H1 (cell line): ENCODE measurements at regions not wholly inside any gene's neighbourhood (a gene's known extent, or its start where the extent isn't known, plus 50 kb on each side); places are given as distances from the start of the nearest gene placed in this dataset.

Experiments used
- CHD1 ChIP-seq: IDR thresholded peaks from 2 replicates; pipeline ENCODE4 v1.6.1; 2012; ENCODE audit warnings: low read depth, low read length, improper control_type of control experiment
- HDAC6 ChIP-seq: IDR thresholded peaks from one replicate; pipeline ENCODE4 v1.7.1; 2012; ENCODE audit warnings: low read depth, mild to moderate bottlenecking, inconsistent platforms, low read length, moderate library complexity
- TF ChIP-seq, protein P1 (sequence below): fragments of 300-600 bp; sonication (generic); IDR thresholded peaks from 2 replicates; pipeline ENCODE4 v1.7.1; 2012; ENCODE audit warnings: low read length, moderate library complexity, mild to moderate bottlenecking, inconsistent platforms; ENCODE audit not compliant: insufficient replicate concordance
- TF ChIP-seq, protein P2 (sequence below), 3 experiments: IDR thresholded peaks; 1 replicate in 2 of 3; 2 replicates in 1 of 3; pipeline versions ENCODE4 v1.5.1 to v1.6.1; 2011; ENCODE audit warnings: low read length in 3 of 3, mild to moderate bottlenecking in 3 of 3, inconsistent platforms in 2 of 3, low read depth in 1 of 3, moderate library complexity in 1 of 3; ENCODE audit not compliant: insufficient read depth in 1 of 3; ENCODE audit errors: control extremely low read depth in 1 of 3

DNA sequence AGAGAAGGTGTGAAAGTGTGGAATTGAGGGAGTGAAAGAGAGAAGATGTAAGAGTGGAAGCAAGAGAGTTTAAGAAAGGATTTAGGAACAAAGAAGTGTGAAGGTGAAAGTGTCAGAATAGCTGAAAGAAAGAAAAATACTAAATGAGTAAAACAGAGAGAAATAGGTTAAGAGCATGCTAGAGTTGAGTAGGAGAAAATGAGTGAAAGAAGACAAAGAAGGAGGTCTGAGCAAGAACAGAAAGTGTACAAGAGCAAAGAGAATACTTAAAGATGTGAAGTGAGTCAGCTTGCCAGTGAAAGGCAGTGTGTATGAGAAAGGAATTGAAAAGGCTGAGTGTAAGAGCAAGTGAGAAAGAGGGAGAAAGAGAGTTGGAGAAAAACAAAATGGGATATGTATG lies 348.8 kb upstream of the BCHE start (continued):
- TF ChIP-seq, protein P1, sequence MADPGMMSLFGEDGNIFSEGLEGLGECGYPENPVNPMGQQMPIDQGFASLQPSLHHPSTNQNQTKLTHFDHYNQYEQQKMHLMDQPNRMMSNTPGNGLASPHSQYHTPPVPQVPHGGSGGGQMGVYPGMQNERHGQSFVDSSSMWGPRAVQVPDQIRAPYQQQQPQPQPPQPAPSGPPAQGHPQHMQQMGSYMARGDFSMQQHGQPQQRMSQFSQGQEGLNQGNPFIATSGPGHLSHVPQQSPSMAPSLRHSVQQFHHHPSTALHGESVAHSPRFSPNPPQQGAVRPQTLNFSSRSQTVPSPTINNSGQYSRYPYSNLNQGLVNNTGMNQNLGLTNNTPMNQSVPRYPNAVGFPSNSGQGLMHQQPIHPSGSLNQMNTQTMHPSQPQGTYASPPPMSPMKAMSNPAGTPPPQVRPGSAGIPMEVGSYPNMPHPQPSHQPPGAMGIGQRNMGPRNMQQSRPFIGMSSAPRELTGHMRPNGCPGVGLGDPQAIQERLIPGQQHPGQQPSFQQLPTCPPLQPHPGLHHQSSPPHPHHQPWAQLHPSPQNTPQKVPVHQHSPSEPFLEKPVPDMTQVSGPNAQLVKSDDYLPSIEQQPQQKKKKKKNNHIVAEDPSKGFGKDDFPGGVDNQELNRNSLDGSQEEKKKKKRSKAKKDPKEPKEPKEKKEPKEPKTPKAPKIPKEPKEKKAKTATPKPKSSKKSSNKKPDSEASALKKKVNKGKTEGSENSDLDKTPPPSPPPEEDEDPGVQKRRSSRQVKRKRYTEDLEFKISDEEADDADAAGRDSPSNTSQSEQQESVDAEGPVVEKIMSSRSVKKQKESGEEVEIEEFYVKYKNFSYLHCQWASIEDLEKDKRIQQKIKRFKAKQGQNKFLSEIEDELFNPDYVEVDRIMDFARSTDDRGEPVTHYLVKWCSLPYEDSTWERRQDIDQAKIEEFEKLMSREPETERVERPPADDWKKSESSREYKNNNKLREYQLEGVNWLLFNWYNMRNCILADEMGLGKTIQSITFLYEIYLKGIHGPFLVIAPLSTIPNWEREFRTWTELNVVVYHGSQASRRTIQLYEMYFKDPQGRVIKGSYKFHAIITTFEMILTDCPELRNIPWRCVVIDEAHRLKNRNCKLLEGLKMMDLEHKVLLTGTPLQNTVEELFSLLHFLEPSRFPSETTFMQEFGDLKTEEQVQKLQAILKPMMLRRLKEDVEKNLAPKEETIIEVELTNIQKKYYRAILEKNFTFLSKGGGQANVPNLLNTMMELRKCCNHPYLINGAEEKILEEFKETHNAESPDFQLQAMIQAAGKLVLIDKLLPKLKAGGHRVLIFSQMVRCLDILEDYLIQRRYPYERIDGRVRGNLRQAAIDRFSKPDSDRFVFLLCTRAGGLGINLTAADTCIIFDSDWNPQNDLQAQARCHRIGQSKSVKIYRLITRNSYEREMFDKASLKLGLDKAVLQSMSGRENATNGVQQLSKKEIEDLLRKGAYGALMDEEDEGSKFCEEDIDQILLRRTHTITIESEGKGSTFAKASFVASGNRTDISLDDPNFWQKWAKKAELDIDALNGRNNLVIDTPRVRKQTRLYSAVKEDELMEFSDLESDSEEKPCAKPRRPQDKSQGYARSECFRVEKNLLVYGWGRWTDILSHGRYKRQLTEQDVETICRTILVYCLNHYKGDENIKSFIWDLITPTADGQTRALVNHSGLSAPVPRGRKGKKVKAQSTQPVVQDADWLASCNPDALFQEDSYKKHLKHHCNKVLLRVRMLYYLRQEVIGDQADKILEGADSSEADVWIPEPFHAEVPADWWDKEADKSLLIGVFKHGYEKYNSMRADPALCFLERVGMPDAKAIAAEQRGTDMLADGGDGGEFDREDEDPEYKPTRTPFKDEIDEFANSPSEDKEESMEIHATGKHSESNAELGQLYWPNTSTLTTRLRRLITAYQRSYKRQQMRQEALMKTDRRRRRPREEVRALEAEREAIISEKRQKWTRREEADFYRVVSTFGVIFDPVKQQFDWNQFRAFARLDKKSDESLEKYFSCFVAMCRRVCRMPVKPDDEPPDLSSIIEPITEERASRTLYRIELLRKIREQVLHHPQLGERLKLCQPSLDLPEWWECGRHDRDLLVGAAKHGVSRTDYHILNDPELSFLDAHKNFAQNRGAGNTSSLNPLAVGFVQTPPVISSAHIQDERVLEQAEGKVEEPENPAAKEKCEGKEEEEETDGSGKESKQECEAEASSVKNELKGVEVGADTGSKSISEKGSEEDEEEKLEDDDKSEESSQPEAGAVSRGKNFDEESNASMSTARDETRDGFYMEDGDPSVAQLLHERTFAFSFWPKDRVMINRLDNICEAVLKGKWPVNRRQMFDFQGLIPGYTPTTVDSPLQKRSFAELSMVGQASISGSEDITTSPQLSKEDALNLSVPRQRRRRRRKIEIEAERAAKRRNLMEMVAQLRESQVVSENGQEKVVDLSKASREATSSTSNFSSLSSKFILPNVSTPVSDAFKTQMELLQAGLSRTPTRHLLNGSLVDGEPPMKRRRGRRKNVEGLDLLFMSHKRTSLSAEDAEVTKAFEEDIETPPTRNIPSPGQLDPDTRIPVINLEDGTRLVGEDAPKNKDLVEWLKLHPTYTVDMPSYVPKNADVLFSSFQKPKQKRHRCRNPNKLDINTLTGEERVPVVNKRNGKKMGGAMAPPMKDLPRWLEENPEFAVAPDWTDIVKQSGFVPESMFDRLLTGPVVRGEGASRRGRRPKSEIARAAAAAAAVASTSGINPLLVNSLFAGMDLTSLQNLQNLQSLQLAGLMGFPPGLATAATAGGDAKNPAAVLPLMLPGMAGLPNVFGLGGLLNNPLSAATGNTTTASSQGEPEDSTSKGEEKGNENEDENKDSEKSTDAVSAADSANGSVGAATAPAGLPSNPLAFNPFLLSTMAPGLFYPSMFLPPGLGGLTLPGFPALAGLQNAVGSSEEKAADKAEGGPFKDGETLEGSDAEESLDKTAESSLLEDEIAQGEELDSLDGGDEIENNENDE = no peak
- no peak for TF ChIP-seq HDAC6
- TF ChIP-seq, protein P2, sequence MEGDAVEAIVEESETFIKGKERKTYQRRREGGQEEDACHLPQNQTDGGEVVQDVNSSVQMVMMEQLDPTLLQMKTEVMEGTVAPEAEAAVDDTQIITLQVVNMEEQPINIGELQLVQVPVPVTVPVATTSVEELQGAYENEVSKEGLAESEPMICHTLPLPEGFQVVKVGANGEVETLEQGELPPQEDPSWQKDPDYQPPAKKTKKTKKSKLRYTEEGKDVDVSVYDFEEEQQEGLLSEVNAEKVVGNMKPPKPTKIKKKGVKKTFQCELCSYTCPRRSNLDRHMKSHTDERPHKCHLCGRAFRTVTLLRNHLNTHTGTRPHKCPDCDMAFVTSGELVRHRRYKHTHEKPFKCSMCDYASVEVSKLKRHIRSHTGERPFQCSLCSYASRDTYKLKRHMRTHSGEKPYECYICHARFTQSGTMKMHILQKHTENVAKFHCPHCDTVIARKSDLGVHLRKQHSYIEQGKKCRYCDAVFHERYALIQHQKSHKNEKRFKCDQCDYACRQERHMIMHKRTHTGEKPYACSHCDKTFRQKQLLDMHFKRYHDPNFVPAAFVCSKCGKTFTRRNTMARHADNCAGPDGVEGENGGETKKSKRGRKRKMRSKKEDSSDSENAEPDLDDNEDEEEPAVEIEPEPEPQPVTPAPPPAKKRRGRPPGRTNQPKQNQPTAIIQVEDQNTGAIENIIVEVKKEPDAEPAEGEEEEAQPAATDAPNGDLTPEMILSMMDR (IDR thresholded peaks at IDR 0.05; ENCODE audit: control extremely low read depth in 1 of 3, insufficient read depth in 1 of 3, low read depth in 1 of 3, low read length in 3 of 3) = no peak
- TF ChIP-seq CHD1 = no peak
